Hematopoietic multipotent progenitor cell treated with erythropoietin and hydrocortisone succinate and interleukin-3 and kit ligand, for 8 days (in vitro differentiated cells): ENCODE measurements at regions not wholly inside any gene's neighbourhood (a gene's known extent, or its start where the extent isn't known, plus 50 kb on each side); places are given as distances from the start of the nearest gene placed in this dataset.
"Not testable (repeated sequence)": the region's sequence is repeated elsewhere in the genome, so short reads cannot be mapped to it uniquely, and the experiment has no call there.

ENCODE experiments used
- DNase-seq: peaks from one replicate; pipeline ENCODE4 v3.0.0-alpha.2; 2015

- DNase-seq, result no peak
Observed at GRCh38 chr5:110925916-110926315, 145.6 kb upstream of the TSLP start.

DNA sequence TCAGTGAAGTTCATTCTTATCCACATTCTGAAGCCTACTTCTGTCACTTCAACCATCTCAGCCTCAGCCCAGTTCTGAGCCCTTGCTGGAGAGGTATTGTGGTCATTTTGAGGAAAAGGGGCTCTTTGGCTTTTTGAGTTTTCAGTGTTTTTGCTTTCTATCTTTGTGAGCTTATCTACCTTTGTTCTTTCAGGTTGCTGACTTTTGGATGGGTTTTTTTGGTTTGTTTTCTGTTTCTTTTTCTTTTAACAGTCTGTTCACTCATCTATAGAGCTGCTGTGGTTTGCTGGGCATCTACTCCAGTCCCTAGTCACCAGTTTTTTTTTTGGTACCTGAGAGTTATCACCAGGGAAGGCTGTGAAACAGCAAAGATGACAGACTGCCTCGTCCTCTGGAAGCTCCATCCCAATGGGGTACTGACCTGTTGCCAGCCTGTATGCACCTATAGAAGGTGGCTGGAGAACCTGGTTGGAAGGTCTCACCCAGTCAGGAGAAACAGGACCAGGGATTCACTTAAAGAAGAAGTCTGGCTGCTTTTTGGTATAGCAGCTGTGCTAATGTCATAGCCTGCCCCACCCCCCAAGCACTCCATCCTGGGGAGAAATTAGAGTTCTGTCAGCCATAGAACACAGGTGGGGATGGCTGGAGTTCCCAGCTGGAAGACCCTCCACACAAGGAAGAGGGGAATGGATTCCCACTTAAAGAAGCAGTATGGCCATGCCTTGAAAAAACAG is 138.6 kb upstream of the TSLP start:
- DNase-seq, result no peak

DNA sequence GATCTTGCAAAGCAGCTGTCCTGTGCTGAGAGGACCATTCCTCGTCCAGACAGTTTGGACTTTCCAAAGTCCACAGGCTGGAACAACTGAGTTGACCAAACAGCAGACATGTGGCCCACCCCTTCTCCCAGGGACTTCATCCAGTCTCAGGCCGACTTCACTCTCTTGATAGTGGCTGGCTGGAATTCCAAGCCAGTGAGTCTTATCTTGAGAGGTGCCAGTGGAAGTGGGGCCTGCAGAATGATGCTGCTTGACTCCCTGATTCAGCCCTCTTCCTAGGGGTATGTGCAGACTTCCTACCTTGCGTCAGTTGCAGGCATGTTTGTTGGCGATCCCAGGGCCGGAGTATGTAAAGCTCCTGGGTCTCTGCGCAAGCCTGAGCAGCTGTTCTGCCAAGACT is 131.4 kb upstream of the TSLP start:
- DNase-seq, result no peak

DNA sequence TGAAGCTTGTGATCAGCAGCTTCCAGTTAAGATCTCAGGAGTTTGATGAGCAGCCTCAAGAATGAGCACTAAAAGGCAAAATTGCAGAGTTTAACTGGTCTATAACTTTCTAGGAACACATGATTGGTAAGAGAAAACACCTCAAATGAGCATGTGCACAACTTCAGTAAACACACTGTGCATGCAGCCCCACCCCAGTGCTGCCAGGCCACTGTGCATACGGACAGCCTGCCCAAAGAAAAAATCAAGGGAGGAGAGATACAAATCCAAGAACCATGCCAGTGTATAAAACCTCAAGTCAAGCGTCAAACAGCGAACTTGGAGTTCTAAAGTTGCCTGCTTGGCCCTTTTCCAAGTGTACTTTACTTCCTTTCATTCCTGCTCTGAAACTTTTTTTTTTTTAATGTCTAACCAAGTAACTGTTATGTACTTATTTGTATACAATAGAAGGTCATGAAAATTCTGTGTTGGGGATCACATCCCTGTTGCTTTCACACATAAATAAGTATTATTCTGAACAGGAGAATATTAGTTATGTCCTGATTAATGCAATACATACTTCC is 125.6 kb upstream of the TSLP start:
- no peak for DNase-seq

GRCh38 chr5:110951373-110951791 is 120.1 kb upstream of the TSLP start:
- DNase-seq, result no peak

DNA sequence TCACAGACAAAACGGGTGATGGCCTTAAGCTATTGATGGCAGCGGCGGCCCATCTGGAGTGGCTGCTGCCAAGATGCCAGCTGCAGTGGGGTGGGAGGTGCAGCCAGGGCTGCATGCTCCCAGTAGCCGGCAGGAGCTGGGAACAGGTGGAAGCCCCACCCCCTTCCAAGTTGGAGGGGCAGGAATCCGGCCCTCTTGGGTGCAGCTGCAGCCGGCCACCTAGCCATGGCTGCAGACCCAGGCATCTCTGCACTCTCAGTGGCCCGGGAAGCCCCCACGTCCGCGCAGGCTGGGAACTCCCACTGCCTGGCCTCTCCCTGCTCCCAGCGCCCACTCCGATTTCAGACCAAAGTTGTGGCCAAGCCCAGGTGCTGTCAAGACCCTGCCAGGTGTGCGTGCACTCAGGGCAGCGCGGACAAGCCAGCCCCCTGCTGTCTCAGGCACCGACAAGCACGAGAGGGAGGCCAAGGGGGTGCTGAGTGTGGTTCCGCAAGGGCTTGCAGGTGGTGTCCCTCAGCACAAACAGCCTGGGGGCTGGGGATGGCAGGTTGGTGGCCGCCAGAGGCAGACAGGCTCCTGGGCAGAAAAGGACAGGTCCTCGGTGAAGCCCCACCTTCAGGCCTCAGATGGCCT is 115.1 kb upstream of the TSLP start:
- DNase-seq, result no peak

DNA sequence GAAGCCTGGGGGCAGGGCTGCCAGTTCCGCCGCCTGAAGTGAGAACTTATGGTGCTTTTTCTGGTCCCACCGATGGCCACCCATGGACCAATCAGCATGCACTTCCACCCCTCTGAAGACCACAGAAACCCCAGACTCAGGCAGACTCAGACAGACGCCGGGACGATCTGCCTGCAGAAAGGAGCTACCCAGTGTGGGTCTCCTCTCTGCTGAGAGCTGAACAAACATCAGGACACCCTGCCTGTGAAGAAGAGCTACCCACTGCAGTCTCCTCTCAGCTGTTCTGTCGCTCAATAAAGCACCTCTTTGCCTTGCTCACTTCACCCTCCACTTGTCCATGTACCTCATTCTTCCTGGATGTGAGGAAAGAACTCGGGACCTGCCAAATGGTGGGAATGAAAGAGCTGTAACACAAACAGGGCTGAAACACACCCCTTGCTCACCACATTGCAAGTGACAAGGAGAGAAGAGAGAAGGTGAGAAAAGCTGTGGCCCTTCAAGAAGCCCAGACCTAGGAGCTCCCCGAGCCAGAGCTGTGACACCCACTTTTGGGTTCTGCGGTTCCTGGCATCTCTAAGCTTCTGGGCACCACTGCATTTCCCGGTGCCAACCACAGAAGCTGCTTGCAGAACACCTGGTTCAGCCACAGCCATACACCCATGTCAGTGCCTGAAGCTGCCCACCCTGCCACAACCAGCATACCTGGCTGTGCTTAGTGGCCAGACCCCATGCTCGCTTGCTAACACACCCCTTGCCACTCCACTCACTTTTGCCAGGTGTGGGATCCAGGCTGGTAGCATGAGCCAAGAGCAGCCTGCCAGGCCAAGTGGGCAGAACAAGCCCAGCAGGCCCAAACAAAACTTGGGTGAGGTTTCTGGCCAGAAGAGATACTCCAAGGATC is 114.3 kb upstream of the TSLP start:
- DNase-seq, result no peak

DNA sequence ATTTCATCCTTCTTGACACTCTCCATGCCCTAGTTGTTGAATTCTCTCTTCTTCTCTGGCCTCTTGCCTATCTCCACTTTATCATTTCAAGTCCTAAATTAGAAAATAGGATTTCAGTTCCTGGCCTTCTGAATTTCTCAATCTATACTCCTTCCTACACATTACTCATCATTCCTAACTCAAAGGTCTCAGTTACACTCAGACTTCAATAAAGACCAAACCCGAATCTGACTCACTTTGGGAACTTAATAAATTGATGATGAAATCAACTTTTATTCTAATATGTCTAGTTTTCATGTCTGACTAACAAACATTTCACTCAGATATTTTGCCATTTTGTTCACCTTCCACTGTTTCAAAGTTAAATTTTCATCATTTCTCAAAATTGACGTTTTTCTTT is 113.6 kb upstream of the TSLP start:
- DNase-seq, result no peak

- DNase-seq, result no peak
Observed at GRCh38 chr5:110963495-110963894, 108.0 kb upstream of the TSLP start.

- DNase-seq, result no peak
Observed at GRCh38 chr5:110965773-110966581, 105.5 kb upstream of the TSLP start.

DNA sequence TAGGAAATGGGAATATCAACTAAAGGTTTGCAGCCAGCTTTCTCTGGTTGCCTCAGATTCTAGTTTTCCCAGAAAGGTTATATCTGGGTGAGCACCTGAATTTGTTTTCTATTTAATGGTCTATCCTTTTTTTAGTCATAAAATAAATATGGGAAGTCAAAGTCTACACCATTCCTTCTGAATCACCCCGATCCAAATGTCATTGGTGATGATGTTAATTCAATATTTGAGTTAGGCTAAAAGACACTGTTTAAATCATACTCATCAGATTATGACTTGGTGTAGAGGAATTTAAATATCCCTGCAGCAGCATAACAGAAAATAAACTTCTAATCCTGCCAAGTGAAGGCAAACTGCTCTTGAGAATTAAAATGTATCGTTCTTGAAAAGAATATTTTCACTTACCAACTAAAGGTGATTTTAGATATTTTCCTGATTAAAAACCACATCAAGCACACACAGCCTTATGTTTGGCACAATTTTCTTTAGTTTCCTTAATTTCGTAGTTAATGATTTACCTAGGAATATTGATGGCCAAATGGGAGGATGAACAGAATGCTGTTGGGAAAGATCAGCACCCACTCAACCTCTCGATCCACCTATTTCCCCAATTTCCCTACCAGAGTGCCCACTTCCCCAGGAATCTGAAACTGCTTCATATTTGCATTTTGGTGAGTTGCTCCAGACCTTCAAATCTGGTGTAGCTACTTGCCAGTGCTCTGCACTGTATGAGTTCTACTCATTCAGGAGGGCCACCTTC is 103.1 kb upstream of the TSLP start:
- no peak for DNase-seq

- DNase-seq, result no peak
Observed at GRCh38 chr5:110969502-110969901, 102.0 kb upstream of the TSLP start.

DNA sequence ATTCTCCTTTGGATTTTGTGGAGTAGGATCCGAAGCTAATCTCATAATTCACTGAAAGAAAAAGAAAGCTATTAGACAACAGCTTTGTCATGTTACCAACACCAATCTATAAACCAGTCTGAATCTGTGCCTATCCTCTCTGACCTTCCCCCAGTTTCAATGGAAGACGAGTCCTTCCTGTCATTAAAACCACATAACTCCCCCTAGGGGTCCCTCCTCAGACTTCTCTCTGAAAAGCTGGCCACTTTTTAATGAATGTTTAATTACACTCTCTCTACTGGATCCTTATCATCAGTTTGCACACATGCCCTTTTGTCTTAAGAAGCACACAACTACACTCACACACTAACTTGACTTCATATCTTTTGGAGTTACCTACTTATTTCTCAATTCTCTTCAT is 98.0 kb upstream of the TSLP start:
- DNase-seq, result no peak

GRCh38 chr5:110977915-110978314 is 93.6 kb upstream of the TSLP start:
- no peak for DNase-seq

DNA sequence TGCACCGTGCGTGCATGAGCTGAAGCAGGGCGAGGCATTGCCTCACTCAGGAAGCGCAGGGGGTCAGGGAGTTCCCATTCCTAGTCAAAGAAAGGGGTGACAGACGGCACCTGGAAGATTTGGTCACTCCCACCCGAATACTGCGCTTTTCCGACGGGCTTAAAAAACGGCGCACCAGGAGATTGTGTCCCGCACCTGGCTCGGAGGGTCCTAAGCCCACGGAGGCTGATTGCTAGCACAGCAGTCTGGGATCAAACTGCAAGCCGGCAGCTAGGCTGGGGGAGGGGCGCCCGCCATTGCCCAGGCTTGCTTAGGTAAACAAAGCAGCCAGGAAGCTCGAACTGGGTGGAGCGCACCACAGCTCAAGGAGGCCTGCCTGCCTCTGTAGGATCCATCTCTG is 85.6 kb upstream of the TSLP start:
- not testable (repeated sequence) for DNase-seq

- not testable (repeated sequence) for DNase-seq
Observed at GRCh38 chr5:110987573-110987972, 83.9 kb upstream of the TSLP start.

DNA sequence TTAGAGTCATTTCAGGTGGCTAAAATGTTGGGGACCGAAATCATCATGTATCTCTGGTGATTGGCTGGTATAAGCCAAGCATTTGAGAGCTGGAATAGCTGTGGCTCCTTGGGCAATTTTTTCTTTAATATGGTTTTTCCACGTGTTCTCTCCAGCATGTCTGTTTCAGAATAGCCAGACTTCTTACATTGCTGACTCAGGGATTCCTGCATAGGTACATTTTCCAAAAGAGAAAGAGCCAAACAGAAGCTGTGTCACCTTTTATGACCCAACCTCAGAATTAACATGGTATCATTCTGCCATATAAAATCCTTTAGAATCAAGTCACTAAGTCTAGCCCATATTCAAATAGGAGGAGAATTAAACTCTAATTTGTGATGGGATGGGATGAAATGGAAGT is 74.8 kb upstream of the TSLP start:
- no peak for DNase-seq

GRCh38 chr5:111002036-111002435 is 69.5 kb upstream of the TSLP start:
- DNase-seq, result no peak

DNA sequence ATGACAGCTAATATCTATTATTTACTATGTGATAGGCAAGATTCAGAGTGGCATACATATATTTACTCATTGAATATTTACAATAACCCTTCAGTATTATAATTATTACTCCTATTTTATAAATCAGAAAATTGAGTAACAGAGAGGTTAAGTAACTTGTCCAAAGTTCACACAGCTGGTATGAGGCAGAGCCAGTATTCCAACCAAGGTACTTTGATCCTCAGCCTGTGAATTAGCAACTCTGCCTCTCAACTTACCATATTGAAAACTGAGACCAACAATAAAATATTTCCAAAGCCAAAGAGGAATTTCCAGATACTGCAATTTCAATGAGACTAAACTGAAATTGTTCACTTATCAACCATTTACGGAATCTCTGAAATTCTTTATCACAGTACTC is 67.9 kb upstream of the TSLP start:
- DNase-seq, result no peak

DNA sequence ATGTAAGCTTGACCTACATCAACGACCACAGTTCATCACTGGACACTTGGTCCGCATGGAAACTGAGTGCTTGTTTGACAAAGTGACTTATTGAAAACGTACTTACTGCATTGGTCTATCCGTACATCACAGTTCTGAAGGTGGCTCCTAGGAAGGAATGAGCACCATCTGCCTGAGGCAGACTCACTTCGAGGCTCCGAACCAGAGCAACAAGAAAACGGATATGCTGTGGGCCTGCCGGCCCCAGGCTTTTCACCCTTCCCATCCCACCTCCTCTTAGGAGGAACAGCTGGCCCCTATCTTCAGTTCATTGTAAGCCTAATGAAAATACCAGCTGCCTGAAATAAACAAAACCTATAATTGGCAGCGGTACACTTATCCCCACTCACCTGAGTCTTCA is 67.2 kb upstream of the TSLP start:
- no peak for DNase-seq

DNA sequence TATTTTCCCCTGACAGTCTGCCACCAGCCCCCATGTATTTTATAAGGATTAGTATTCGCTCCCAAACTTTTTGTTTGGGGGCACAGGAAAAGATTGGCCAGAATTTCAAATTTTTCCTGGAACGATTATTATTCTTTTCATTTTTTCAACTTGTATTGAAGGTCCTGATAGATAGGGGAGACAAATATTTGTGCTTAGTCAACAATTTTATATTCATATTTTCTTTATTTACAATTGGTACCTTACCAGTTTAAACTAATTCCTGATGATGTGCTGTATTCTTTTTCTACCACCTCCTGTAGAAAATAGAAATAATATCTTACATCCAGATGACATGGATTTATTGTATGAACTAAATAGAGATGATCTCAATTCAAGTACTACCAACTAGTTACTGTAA is 60.7 kb upstream of the TSLP start:
- DNase-seq, result no peak

DNA sequence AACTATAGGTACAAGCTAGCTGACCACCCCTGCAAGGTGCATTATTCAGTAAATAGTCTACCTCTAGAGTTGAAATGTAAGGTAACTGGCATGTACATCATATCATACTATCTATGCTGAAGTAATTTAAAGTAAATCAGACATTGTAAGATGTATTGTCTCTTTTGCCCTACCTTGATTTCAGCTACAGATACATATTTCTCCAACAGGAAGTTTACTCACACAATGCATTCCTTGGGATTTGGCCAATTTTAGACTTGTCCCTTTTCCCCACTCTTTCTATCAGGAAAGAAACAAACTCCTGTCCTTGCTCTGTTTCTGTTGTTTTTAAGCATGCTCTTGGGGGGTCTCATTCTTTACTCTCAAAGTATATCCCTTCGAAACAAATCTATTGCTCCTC is 58.5 kb upstream of the TSLP start:
- no peak for DNase-seq
